GM12873 (cell line): ENCODE measurements at regions not wholly inside any gene's neighbourhood (a gene's known extent, or its start where the extent isn't known, plus 50 kb on each side); places are given as distances from the start of the nearest gene placed in this dataset.

Experiments
- TF ChIP-seq, protein P1 (sequence below): IDR thresholded peaks from 2 replicates; pipeline ENCODE4 v1.5.1; 2012; ENCODE audit warnings: low read depth, mild to moderate bottlenecking, moderate library complexity, low read length, control low read depth; ENCODE audit not compliant: insufficient read depth; ENCODE audit errors: missing control alignments

DNA sequence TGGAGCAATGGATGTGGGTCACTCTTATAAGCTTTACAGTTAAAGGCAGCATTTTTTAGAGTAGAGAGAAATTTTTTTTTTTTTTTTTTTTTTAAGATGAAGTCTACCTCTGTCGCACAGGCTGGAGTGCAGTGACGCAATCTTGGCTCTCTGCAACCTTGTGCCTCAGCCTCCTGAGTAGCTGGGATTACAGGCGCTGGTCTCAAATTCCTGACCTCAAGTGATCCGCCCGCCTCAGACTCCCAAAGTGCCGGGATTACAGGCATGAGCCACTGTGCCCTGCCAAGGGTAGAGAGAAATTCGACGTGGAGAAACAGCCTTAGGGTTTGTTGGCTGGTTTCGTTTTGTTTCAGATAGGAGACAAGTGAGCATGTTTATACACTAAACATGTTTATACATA lies 594.2 kb upstream of the ADAMTS5 start:
- TF ChIP-seq, protein P1, sequence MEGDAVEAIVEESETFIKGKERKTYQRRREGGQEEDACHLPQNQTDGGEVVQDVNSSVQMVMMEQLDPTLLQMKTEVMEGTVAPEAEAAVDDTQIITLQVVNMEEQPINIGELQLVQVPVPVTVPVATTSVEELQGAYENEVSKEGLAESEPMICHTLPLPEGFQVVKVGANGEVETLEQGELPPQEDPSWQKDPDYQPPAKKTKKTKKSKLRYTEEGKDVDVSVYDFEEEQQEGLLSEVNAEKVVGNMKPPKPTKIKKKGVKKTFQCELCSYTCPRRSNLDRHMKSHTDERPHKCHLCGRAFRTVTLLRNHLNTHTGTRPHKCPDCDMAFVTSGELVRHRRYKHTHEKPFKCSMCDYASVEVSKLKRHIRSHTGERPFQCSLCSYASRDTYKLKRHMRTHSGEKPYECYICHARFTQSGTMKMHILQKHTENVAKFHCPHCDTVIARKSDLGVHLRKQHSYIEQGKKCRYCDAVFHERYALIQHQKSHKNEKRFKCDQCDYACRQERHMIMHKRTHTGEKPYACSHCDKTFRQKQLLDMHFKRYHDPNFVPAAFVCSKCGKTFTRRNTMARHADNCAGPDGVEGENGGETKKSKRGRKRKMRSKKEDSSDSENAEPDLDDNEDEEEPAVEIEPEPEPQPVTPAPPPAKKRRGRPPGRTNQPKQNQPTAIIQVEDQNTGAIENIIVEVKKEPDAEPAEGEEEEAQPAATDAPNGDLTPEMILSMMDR: no peak

DNA sequence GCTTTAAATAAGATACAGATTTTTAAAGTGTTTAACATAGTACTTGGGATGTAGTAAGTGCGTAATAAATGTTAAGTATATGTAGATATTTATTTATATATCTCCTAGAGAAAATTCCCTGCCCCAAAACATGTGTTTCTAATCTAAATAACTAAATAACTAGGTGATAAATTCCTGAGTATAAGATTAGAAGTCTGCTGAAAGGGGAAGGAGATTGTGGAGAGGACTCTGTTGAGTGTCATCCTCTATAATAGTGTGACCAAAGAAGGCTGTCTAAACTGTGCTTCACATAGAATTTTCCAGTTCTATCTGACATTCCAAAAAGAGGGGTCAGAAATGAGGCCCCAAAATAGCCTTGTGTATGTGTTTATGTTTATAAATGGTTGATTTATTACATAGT lies 590.5 kb upstream of the ADAMTS5 start:
- TF ChIP-seq, protein P1: no peak

- TF ChIP-seq, protein P1: no peak
Observed at GRCh38 chr21:27555996-27556395, 589.1 kb upstream of the ADAMTS5 start.

- TF ChIP-seq, protein P1: no peak
Observed at GRCh38 chr21:27550287-27550686, 583.4 kb upstream of the ADAMTS5 start.

DNA sequence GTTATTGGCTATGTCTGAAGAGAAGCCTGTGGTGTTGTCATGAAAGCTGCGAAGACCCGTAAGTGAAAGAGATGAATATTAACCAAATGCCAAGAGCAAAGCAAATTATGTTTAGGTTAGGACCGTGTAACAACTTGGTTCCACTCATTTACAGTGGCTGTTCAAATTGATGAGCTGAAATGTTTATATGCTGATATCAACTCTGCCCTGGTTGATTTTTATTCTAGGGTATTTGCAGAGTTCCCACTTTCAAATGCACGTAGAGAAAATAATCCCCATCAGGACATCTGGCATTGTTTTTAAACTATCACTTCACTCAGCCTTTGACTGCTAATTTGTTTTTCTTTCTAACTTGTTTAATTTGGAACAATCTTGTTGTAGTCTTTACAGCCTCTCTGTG lies 581.6 kb upstream of the ADAMTS5 start:
- TF ChIP-seq, protein P1: no peak

- TF ChIP-seq, protein P1: no peak
Observed at GRCh38 chr21:27545754-27546349, 579.0 kb upstream of the ADAMTS5 start.

DNA sequence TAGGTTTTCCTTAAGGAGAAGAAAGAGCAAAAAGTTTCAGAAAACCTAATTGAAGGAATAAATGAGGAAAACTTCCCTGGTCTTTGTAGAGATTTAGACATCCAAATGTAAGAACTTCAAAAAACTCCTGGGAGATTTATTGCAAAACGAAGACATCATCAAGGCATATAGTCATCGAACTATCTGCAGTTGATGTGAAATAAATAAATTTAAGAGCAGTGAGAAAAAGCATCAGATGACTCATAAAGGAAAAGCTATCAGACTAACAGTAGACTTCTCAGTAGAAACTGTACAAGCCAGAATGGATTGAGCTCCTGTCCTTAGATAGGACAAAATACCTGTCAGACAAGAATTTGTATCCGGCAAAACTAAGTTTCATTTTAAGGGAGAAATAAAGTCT lies 569.4 kb upstream of the ADAMTS5 start:
- TF ChIP-seq, protein P1: no peak
